ENCODE measurements at regions not wholly inside any gene's neighbourhood (a gene's known extent, or its start where the extent isn't known, plus 50 kb on each side); places are given as distances from the start of the nearest gene placed in this dataset.
"Not testable (repeated sequence)": the region's sequence is repeated elsewhere in the genome, so short reads cannot be mapped to it uniquely, and the experiment has no call there.

DNA sequence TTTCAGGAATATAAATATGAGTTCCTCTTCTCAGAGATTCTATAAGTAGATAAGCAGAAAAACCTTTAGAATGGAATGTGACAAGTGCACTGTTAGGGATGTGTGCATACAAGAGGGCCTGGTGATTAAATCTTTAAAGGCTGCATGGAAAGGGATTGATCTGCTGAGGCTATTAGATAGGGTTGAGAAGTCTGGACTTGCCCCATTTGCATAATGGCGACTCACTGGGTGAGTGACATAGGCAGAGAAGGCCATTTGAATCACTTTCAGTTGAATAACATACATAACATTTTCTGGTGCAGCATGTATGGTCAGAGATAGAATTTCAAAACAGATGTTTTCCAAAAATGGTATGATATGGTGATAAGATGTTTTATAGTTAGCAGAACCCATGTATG is 156.9 kb downstream of the ZNF621 start:
- H3K4me3 ChIP-seq (ENCODE audit: control insufficient read depth, low read depth, low read length): no peak overlapping the region
- TF ChIP-seq CTCF (conservative IDR thresholded peaks at IDR 0.05; ENCODE audit: control insufficient read depth, insufficient read depth, low read depth, low read length): no peak
- peak; percentile 4 for DNase-seq (ENCODE audit: low read depth)

DNA sequence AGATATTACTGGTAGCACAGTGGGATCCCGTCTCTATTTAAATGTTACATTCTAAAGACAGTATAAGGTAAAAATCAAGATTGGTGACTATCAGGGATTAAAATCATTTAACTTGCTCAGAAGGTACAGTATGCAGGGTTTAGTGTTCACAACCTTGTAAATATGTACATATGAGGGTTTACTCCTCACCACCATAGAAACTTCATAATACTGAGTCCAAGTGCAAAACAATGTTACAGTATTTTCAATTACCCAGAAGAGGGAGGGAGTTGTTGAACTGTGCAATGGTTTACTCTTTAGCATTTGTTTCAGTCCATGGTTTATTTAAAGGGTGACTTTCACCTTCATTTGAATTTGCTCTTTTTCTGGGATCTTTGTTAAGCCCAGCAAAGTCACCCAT is 165.1 kb downstream of the ZNF621 start:
- no peak for DNase-seq (ENCODE audit: low read depth)
- H3K4me3 ChIP-seq (ENCODE audit: control insufficient read depth, low read depth, low read length): no peak overlapping the region
- no peak for TF ChIP-seq CTCF (conservative IDR thresholded peaks at IDR 0.05; ENCODE audit: control insufficient read depth, insufficient read depth, low read depth, low read length)

GRCh38 chr3:40690749-40691451 is 166.1 kb downstream of the ZNF621 start:
- H3K4me3 ChIP-seq (ENCODE audit: control insufficient read depth, low read depth, low read length): no peak overlapping the region
- TF ChIP-seq CTCF (conservative IDR thresholded peaks at IDR 0.05; ENCODE audit: control insufficient read depth, insufficient read depth, low read depth, low read length): no peak
- peak; percentile 43 for DNase-seq (ENCODE audit: low read depth)

DNA sequence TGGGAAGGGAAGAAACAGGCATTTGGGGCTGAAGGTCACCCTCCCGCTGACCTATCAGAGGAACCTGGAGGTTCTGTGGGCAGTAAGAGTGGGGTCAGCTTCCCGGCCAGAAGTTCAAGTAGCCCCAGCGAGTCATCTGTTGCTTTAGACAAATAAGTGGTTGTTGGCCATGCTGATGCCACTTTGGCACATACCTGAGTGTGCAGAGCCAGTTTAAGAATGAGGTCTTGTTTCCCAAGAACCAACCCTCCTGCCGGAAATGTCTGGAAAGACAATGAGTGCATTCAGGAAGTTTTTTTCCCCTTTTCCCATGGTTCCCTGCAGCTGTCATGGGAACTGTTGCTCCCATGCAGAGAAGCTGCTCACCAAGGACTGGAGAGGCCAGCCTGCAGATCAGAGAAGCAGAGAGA is 166.7 kb downstream of the ZNF621 start:
- DNase-seq (ENCODE audit: low read depth): peak; percentile 6
- no peak overlapping the region for H3K4me3 ChIP-seq (ENCODE audit: control insufficient read depth, low read depth, low read length)
- TF ChIP-seq CTCF (conservative IDR thresholded peaks at IDR 0.05; ENCODE audit: control insufficient read depth, insufficient read depth, low read depth, low read length): no peak

- TF ChIP-seq CTCF (conservative IDR thresholded peaks at IDR 0.05; ENCODE audit: control insufficient read depth, insufficient read depth, low read depth, low read length): no peak
Measured at GRCh38 chr3:40695848-40696247, 171.1 kb downstream of the ZNF621 start.

DNA sequence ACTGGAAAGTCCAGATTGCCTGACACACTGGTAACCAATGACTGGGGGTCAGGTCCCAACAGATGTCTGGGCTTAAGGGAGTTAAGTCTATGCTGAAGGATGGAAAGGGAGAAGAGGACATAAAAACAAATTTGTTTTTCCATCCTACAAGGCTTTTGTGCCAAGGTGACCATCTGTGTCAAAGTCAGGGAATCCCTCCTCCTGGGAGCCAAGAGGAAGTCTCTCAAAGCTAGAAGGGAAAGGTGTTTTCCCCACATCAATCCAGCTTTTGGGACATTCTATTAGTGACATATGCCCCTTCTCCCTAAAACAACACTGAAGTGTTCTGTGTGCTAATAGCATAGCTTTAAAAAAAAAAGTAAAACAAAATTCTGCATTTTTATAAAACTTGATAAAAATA is 173.9 kb downstream of the ZNF621 start:
- not testable (repeated sequence) for H3K4me3 ChIP-seq (ENCODE audit: control insufficient read depth, low read depth, low read length); DNase-seq (ENCODE audit: low read depth)

More at GRCh38 chr3:40695848-40696247, 171.1 kb downstream of the ZNF621 start:
- no peak overlapping the region for H3K4me3 ChIP-seq (ENCODE audit: control insufficient read depth, low read depth, low read length)
- no peak for DNase-seq (ENCODE audit: low read depth)

GRCh38 chr3:40701016-40701588 is 176.3 kb downstream of the ZNF621 start:
- H3K4me3 ChIP-seq (ENCODE audit: control insufficient read depth, low read depth, low read length): no peak overlapping the region
- no peak for DNase-seq (ENCODE audit: low read depth)
- TF ChIP-seq CTCF (conservative IDR thresholded peaks at IDR 0.05; ENCODE audit: control insufficient read depth, insufficient read depth, low read depth, low read length): no peak

All from fibroblast of mammary gland (primary cell).